NT2/D1 (cell line): ENCODE measurements at regions not wholly inside any gene's neighbourhood (a gene's known extent, or its start where the extent isn't known, plus 50 kb on each side); places are given as distances from the start of the nearest gene placed in this dataset.
"Not testable (repeated sequence)": the region's sequence is repeated elsewhere in the genome, so short reads cannot be mapped to it uniquely, and the experiment has no call there.

Experiments
- DNase-seq: peaks from one replicate; pipeline ENCODE4 v3.0.0-alpha.2; 2011; ENCODE audit warnings: low read depth, low spot score
- H3K27me3 ChIP-seq: 2 replicates; pipeline ENCODE4 v1.6.0; 2011; ENCODE audit warnings: mild to moderate bottlenecking; ENCODE audit not compliant: insufficient read length, insufficient read depth
- H3K36me3 ChIP-seq: 2 replicates; pipeline ENCODE4 v1.6.1; 2011; ENCODE audit warnings: mild to moderate bottlenecking, low read length, mixed read lengths; ENCODE audit not compliant: insufficient read depth, insufficient read length
- H3K4me1 ChIP-seq: 2 replicates; pipeline ENCODE4 v1.5.1; 2011; ENCODE audit not compliant: insufficient read depth, insufficient read length
- H3K4me3 ChIP-seq: 2 replicates; pipeline ENCODE4 v1.5.1; 2011; ENCODE audit warnings: low read depth; ENCODE audit not compliant: insufficient read length
- H3K9ac ChIP-seq: 2 replicates; pipeline ENCODE4 v1.6.0; 2011; ENCODE audit warnings: low read depth; ENCODE audit not compliant: insufficient read length
- H3K9me3 ChIP-seq: 2 replicates; pipeline ENCODE4 v1.5.1; 2011; ENCODE audit warnings: mild to moderate bottlenecking, low read length; ENCODE audit not compliant: insufficient read depth
- SUZ12 ChIP-seq: IDR thresholded peaks from 2 replicates; pipeline ENCODE4 v1.6.1; 2011; ENCODE audit not compliant: insufficient read length, insufficient read depth; ENCODE audit errors: extremely low read depth
- YY1 ChIP-seq: IDR thresholded peaks from 2 replicates; pipeline ENCODE4 v1.6.1; 2011; ENCODE audit not compliant: insufficient read length, insufficient read depth
- ZNF274 ChIP-seq: IDR thresholded peaks from 2 replicates; pipeline ENCODE4 v1.6.1; 2011; ENCODE audit warnings: mild to moderate bottlenecking, low read depth, low read length

DNA sequence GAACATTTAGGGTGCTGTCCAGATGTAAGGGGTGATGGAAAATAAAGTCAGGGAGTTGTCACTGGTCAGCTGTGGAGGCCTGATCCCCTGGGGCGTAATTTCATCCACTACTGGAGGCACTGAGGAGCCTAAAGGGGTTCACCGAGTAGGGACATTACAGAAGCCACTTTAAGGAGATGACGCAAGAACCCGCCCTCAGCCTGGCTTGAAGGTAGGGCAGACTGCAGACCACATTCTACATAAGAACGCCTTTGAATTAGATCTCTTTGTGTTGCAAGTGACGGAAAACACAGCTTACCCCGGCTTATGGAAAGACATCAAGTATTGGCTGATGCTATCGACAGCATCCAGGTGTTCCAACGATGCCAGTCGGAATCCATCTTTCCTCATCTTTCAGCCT lies 462.7 kb upstream of the CDH4 start:
- H3K36me3 ChIP-seq, result no peaks in the 10 kb centered on the region
- no peak overlapping the region for H3K4me3 ChIP-seq
- peaks cover 14% of the 10 kb centered on the region for H3K27me3 ChIP-seq
- H3K4me1 ChIP-seq, result peaks cover 6% of the 10 kb centered on the region
- no peak for DNase-seq
- no peak for TF ChIP-seq YY1
- no peak for TF ChIP-seq ZNF274
- no peak overlapping the region for H3K9ac ChIP-seq
- H3K9me3 ChIP-seq, result peaks cover 6% of the 10 kb centered on the region; the same call in 1 of the 2 replicates

DNA sequence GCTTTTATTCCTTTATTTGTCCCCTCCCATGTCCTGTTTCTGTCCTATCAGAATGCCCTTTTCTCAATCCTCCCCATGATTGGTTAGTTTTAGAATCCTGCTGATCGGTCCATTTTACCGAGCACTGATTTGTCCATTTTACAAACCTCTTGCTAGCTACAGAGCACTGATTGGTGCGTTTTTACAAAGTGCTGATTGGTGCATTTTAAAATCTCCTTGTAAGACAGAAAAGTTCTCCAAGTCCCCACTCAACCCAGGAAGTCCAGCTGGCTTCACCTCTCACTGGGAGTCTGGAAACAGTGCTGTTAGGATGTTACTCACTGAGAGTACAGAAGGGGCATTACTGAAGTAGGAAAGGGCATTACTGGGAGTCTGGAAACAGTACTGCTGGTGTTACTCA lies 461.7 kb upstream of the CDH4 start:
- DNase-seq, result not testable (repeated sequence)

DNA sequence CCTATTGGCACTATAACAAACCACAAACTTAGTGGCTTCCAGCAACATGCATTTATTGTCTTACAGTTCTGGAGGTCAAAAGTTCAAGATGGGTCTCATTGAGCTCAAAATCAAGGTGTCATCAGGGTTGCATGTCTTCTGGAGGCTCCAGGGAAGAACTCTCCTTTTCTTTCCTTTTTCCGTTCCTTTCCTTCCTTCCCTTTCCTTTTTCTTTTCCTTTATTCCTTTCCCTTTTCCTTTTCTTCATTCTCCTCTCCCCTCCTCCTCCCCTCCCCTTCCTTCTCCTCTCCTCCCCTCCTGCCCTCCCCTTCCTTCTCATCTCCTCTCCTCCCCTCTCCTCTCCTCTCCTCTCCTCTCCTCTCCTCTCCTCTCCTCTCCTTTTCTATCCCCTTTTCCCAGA lies 460.2 kb upstream of the CDH4 start:
- Histone ChIP-seq H3K9me3 (peaks cover 6% of the 10 kb centered on the region; the same call in 1 of the 2 replicates), H3K4me1 (peaks cover 6% of the 10 kb centered on the region), H3K36me3 (no peaks in the 10 kb centered on the region), H3K4me3 (no peak overlapping the region), H3K27me3 (peaks cover 14% of the 10 kb centered on the region), H3K9ac (no peak overlapping the region)
- DNase-seq, result no peak
- TF ChIP-seq YY1 (no peak), SUZ12 (no peak), ZNF274 (no peak)

More for the DNA sequence above, 461.7 kb upstream of the CDH4 start:
- not testable (repeated sequence) for H3K9ac ChIP-seq, H3K4me3 ChIP-seq, H3K4me1 ChIP-seq, H3K36me3 ChIP-seq, H3K9me3 ChIP-seq
- H3K27me3 ChIP-seq, result peaks cover 14% of the 10 kb centered on the region

DNA sequence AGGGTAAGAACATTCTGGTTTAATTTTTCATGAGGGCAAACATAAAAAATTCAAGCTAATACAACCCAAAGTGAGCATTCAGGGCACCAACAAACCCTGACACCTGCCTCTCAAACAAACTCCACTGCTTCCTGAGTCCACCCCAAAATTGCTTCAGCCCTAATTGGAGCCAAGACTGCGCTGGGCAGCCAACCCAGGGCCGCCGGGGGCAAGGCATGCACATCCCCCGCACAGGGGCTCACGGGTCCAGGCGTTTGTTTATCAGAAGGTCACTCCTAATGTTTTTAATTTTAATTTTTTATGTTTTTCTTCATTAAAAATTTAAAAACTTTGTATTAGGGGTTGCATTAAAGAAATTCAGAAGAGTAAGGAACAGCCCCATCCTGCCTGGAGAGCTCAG lies 459.1 kb upstream of the CDH4 start:
- peaks cover 14% of the 10 kb centered on the region for H3K27me3 ChIP-seq
- peaks cover 6% of the 10 kb centered on the region for H3K4me1 ChIP-seq
- TF ChIP-seq YY1, result no peak
- no peak for TF ChIP-seq ZNF274
- no peak for TF ChIP-seq SUZ12
- H3K4me3 ChIP-seq, result no peak overlapping the region
- no peak overlapping the region for H3K9ac ChIP-seq
- no peaks in the 10 kb centered on the region for H3K36me3 ChIP-seq
- peaks cover 6% of the 10 kb centered on the region; the same call in 1 of the 2 replicates for H3K9me3 ChIP-seq
- DNase-seq, result no peak

DNA sequence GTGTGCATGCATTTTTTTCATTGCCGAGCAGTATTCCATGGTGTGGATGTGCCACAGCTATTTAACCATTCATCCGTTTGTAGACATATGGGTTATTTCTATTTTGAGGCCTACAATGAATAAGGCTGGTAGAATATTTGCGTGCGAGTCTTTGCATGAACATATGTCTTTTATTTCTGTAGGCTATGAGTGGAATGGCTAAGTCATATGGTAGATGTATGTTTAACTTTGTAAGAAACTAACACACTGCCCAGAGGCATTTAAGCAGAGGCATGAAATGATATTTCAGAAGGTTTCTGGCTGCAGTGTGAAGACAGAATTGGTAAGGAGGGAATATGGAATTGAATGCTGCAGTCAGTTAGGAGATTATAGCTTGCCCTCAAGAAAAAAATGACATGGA lies 457.4 kb upstream of the CDH4 start:
- Histone ChIP-seq H3K4me3 (no peak overlapping the region), H3K27me3 (peaks cover 14% of the 10 kb centered on the region), H3K4me1 (peaks cover 2% of the 10 kb centered on the region), H3K9me3 (peaks cover 8% of the 10 kb centered on the region; the same call in 1 of the 2 replicates), H3K9ac (no peak overlapping the region), H3K36me3 (no peaks in the 10 kb centered on the region)
- no peak for TF ChIP-seq SUZ12
- no peak for TF ChIP-seq YY1
- no peak for TF ChIP-seq ZNF274
- DNase-seq, result no peak

DNA sequence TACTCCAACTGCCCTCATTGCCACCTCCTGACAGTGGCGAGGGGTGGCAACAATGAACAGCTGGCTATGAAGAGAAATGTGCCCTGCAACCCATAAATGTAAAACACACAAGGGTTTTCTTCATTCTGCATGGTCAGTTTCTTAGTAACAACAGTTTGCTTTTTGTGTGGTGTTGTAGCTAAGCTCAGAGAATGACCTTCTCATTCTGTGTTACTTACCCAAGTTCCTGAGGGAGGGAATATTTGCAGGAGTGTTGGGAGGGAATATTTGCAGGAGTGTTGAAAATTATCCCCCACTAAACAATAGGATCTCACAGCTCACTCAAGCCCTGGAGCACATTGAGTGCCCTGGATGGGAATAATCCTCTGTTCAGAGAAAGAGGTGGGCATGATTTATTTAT lies 456.4 kb upstream of the CDH4 start:
- no peak for DNase-seq
- H3K9ac ChIP-seq, result no peak overlapping the region
- H3K27me3 ChIP-seq, result peaks cover 14% of the 10 kb centered on the region
- H3K9me3 ChIP-seq, result peaks cover 12% of the 10 kb centered on the region
- no peak for TF ChIP-seq ZNF274
- no peak for TF ChIP-seq SUZ12
- TF ChIP-seq YY1, result no peak
- H3K36me3 ChIP-seq, result no peaks in the 10 kb centered on the region
- no peaks in the 10 kb centered on the region for H3K4me1 ChIP-seq
- no peak overlapping the region for H3K4me3 ChIP-seq

DNA sequence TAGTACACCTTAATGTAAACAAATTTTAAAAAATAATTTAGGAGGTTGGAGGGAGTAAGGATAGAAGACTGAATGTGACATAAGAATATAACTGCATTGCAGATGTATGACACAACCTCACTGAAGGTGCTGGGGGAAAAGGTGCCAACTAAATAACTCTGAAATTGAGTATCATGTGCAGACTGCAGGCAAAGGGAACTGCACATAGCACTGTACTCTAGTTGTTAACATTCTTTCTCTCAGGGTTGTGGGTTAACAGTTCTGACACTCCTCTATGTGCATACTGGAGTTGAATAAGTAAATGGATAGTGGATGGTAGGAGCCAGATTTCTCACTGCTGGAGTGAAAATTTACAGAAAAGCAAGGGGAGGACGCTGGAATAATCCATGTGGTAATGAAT lies 451.9 kb upstream of the CDH4 start:
- Histone ChIP-seq H3K9ac (no peak overlapping the region), H3K36me3 (no peaks in the 10 kb centered on the region), H3K27me3 (no peaks in the 10 kb centered on the region), H3K9me3 (peaks cover 14% of the 10 kb centered on the region), H3K4me3 (no peak overlapping the region), H3K4me1 (peaks cover 9% of the 10 kb centered on the region)
- no peak for TF ChIP-seq SUZ12
- no peak for TF ChIP-seq ZNF274
- TF ChIP-seq YY1, result no peak
- no peak for DNase-seq

DNA sequence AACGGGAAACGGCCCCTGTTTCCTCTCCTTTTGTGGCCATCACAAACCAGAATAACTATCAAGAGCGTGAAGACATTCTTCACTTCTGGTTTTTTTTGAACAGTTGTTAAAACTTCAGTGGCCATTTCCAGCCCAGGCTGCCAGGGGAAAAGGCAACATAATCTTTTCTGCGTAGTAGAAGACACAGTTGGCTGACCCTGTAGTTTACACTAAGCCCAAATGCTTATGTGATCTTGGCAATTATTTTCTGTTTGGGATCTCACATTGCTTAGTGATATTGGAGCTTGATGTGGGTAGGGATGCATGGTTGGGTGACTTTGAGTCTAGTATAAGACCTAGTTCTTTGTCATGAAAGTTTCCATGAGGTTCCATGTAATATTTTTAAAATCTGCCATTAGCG lies 449.4 kb upstream of the CDH4 start:
- Histone ChIP-seq H3K27me3 (no peaks in the 10 kb centered on the region), H3K36me3 (no peaks in the 10 kb centered on the region), H3K9me3 (peaks cover 16% of the 10 kb centered on the region), H3K4me1 (peaks cover 9% of the 10 kb centered on the region), H3K9ac (no peak overlapping the region), H3K4me3 (no peak overlapping the region)
- no peak for DNase-seq
- TF ChIP-seq SUZ12, result no peak
- TF ChIP-seq ZNF274, result no peak
- no peak for TF ChIP-seq YY1
